ENCODE measurements at regions not wholly inside any gene's neighbourhood (a gene's known extent, or its start where the extent isn't known, plus 50 kb on each side); places are given as distances from the start of the nearest gene placed in this dataset.

- TF ChIP-seq CTCF (IDR thresholded peaks at IDR 0.05) (no peak), POLR2A (IDR thresholded peaks at IDR 0.05) (no peak)
Measured at GRCh38 chr9:119071636-119072035, 297.6 kb downstream of the BRINP1 start.
